Putamen (tissue), 1 donor: ENCODE measurements at regions not wholly inside any gene's neighbourhood (a gene's known extent, or its start where the extent isn't known, plus 50 kb on each side); places are given as distances from the start of the nearest gene placed in this dataset.
A peak's percentile ranks its signal among the peaks of the same experiment; 100 is the strongest.
"Not testable (repeated sequence)": the region's sequence is repeated elsewhere in the genome, so short reads cannot be mapped to it uniquely, and the experiment has no call there.

Experiments
- DNase-seq: peaks from one replicate; pipeline ENCODE4 v3.0.0-alpha.2; 2016; ENCODE audit warnings: low spot score

DNA sequence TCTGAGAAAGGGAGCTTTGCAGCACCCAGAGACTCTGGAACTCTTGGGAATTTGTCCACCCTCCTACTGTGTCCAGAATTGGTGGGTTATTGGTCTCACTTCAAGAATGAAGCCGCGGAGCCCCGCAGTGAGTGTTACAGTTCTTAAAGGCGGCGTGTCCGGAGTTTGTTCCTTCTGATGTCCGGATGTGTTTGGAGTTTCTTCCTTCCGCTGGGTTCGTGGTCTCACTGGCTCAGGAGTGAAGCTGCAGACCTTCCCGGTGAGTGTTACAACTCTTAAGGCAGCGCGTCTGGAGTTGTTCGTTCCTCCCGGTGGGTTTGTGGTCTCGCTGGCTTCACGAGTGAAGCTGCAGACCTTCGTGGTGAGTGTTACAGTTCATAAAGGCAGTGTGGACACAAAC is 824.7 kb downstream of the LRRTM4 start:
- not testable (repeated sequence) for DNase-seq

GRCh38 chr2:76692908-76693307 is 829.3 kb downstream of the LRRTM4 start:
- DNase-seq = no peak

GRCh38 chr2:76688732-76689131 is 833.4 kb downstream of the LRRTM4 start:
- no peak for DNase-seq

GRCh38 chr2:76687923-76688322 is 834.3 kb downstream of the LRRTM4 start:
- no peak for DNase-seq

DNA sequence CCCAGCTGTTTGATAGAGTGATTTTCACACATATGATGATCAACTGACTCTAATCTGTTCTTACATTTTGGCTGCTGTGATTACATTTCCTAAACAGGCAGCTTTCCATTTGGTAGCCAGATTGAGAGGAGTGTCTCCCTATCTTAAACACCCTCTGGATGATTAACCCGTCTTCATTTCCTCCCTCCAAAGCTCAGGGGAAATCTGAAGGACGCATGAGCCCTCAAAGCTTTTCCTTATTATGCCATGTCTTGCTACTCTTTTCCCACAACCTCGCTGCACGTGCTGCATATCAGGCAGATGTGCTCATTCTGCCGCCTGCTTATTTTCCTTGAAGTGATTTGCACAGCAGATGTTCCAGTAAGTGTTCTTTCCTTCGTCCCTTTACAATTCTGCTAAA is 837.4 kb downstream of the LRRTM4 start:
- DNase-seq = no peak

DNA sequence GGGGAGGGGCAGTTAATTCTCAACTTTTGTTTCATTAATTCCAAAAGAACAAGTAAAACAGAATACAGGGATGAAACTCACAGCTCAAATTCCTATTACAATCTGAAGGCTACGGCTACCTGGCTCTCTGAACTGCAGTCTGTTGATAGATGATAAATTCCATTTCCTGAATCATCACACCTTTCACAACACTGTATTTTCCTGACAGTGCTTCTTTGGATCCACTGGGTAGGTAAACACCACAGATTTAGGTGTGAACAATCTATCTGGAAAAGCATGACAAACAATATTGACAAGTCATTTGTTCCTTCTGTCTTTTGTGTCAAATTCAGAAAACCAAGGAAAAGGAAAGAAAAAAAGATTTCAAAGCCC is 843.2 kb downstream of the LRRTM4 start:
- DNase-seq = no peak

DNA sequence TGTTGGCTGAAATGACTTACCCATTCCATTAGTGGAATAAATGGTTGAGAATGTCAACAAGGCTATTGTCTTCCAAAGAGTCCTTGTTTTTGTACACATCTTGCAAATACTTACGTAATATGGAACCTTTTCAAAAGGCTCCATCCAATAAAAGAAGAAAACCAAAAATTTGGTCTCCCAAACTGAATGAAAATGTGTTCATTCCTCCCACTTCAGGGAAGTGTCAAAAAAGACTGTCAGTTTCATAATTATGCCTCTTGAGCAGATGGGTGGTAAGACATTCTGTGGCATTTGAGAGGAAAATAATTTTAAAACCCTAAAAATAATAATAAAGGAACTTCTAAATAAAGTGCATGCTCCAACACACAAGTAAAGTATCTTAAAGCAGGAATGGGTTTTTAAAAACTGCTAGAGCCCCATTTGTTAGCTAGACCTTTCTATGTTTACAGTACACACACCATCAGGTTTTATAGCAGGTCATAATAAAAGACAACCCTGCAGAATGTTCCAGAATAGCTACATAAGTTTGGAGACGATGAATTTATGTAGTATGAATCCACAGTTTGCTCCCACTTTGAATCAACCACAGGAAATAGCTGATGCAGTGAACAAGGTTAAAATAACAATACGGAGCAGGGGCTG is 843.7 kb downstream of the LRRTM4 start:
- DNase-seq = no peak

GRCh38 chr2:76675212-76675611 is 847.0 kb downstream of the LRRTM4 start:
- DNase-seq = no peak

- no peak for DNase-seq
Observed at GRCh38 chr2:76672798-76673197, 849.4 kb downstream of the LRRTM4 start.

DNA sequence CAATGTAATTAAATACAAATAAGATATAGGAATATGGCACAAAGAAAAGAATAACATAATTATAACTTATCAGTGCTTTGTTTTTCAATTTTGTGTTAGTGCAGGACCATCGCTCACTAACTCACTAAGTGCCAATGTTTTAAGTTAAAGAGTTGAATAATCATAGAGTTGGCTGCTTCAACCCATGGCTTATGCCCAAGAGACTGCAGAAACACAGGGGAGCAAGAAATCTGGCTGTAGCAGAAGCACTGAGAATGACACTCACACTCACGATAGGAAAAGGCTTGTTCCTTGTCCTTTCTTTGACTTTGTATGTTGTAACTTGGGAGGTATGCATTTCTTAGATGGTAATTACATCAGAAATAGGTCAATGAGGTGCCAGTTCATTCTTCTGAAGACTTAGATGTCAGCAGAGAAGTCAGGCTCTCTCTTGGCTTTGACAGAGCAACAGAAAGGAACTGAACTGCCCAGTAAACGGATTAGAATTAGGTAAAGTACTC is 852.2 kb downstream of the LRRTM4 start:
- DNase-seq = no peak

DNA sequence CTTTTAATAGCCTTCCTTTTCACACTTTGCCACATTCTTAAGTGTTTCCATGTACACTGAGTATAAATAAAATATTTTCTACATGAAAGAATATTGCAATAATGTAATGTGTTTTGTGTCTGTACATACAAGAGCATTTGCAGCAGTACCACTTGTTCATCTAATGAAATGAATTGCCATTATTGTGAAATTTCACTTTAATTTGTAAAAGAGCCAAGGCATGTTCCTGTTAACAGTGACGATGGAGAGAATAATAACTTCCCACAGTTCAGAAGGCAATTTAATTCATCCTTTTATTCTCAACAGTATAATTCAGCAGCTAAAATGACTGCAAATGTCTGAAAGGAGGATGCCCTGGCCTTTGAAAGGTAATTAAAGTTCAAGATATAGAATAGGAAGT is 853.9 kb downstream of the LRRTM4 start:
- DNase-seq = no peak

GRCh38 chr2:76667821-76668271 is 854.3 kb downstream of the LRRTM4 start:
- no peak for DNase-seq

GRCh38 chr2:76642129-76642528 is 880.0 kb downstream of the LRRTM4 start:
- no peak for DNase-seq

DNA sequence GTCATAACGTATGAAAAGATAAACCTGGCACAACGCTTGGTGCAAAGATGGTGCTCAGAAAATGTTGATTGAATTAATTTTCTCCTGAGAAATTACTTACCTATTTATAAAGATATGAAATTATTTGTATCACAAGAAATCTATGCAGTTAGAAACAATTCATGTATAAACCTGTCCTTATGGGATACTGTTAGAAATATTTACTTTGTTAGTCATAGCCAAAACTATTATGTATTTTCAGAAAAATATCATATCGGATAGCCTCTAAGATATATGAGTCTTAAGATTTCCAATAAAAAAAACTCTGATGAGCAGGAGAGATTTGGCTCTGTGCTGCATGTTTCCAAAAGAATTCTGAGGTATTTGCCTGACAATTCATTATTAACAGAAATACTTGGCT is 880.7 kb downstream of the LRRTM4 start:
- no peak for DNase-seq

GRCh38 chr2:76640905-76641304 is 881.3 kb downstream of the LRRTM4 start:
- peak; percentile 62 for DNase-seq

- no peak for DNase-seq
Observed at GRCh38 chr2:76639171-76639680, 883.0 kb downstream of the LRRTM4 start.

DNA sequence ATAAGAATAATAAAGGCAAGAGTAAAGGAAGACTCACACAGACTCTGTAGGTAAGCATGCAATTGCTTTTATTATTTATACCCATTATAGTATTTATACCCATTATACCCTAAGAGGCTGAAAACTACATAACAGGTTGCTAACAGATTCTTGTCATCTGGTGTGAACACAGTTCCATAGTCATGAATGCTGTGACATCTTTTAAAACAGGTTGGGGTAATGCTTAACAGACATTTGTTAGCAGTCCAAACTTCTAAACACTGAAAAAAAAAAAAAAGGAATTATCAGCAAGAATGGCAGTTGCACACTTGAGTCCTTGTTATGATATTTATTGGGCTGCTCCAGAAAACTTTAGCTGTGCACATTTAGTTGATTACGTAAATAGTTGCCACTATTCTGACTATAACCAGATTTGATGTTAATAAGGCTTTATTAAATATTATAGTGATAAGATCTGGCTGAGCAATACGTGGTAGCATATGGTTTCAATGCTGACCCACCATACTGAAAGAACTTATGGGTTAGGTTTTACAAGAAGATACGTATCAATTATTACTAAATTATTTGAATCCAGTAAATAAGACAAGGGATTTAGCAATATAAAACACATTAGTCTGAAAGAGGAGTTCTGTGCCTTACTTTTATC is 888.8 kb downstream of the LRRTM4 start:
- no peak for DNase-seq

DNA sequence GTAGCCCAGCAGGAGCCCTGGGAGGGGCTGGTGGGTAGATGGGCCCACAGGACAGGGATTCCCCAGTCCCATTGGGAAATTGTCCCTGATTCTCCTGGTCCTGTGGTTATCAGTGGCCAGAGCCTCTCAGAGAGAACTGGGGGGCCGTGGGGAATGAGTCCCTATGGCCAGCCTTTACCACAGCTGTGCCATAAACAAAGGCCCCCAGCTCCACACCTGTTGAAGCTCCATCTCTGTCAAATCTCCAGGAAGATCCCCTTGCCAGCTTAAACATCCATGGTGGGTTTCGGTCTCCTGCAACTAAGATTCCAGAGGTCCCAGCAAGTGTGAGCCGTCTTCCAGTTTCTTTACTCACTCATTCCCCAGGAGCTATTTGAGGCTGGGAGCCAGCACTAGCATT is 897.1 kb downstream of the LRRTM4 start:
- no peak for DNase-seq

- DNase-seq = no peak
Observed at GRCh38 chr2:76613330-76613729, 902.6 kb upstream of the GCFC2 start.

DNA sequence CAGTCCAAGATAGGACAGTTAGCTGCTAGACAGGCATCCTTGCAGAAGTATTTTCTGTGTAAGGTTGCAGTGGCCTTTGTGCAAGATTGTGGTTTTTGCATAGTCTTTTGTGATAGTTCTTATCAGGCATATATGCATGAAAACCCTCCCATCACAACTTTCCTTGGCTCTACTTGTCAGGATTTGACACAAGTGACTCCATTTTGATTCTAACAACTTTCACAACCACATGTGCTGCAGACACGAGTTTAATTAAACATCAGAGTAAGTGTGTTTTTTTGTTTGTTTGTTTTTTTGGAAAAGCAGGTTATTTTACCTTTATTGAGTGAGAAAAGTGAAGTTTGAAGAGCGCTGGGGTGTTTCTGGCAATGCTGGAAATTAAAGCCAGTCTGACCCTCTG is 902.0 kb upstream of the GCFC2 start:
- DNase-seq = no peak

GRCh38 chr2:76610451-76610850 is 899.7 kb upstream of the GCFC2 start:
- DNase-seq = no peak

- peak; percentile 67 for DNase-seq
Observed at GRCh38 chr2:76599732-76600368, 889.1 kb upstream of the GCFC2 start.

DNA sequence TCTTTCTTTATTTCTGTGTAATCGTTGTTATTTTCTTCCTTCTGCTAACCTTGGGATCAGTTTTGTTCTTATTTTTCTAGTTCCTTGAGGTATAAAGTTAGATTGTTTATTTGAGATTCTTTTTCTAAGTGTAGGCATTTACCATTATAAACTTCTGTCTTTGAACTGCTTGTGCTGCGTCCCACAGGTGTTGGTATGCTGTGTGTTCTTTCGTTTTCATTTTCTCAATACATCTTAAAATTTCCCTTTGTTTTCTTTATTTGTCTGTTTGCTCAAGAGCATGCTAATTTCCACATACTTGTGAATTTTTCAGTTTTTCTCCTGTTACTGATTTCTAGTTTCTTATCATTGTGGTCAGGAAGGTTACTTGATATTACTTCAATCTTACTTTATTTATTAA is 873.8 kb upstream of the GCFC2 start:
- no peak for DNase-seq
